Left forelimb (tissue), 1 donor: ENCODE measurements at regions not wholly inside any gene's neighbourhood (a gene's known extent, or its start where the extent isn't known, plus 50 kb on each side); places are given as distances from the start of the nearest gene placed in this dataset.
"Not testable (repeated sequence)": the region's sequence is repeated elsewhere in the genome, so short reads cannot be mapped to it uniquely, and the experiment has no call there.

ENCODE experiments used
- DNase-seq: peaks from one replicate; pipeline ENCODE4 v3.0.0-alpha.2; 2018; ENCODE audit warnings: low spot score

GRCh38 chr5:155773680-155774079, 553.3 kb upstream of the SGCD start:
- no peak for DNase-seq

- no peak for DNase-seq
Observed at GRCh38 chr5:155780260-155780659, 546.7 kb upstream of the SGCD start.

GRCh38 chr5:155783246-155783645, 543.7 kb upstream of the SGCD start:
- DNase-seq: no peak

- DNase-seq: no peak
Observed at GRCh38 chr5:155783791-155784190, 543.2 kb upstream of the SGCD start.

GRCh38 chr5:155786108-155786507, 540.9 kb upstream of the SGCD start:
- DNase-seq: no peak

- no peak for DNase-seq
Observed at GRCh38 chr5:155792873-155793272, 534.1 kb upstream of the SGCD start.

- DNase-seq: no peak
Observed at GRCh38 chr5:155794795-155795194, 532.2 kb upstream of the SGCD start.

GRCh38 chr5:155799308-155799707, 527.7 kb upstream of the SGCD start:
- no peak for DNase-seq

GRCh38 chr5:155807884-155808576, 518.9 kb upstream of the SGCD start:
- no peak for DNase-seq

- no peak for DNase-seq
Observed at GRCh38 chr5:155815248-155815647, 511.7 kb upstream of the SGCD start.

GRCh38 chr5:155822177-155822576, 504.8 kb upstream of the SGCD start:
- DNase-seq: no peak

- no peak for DNase-seq
Observed at GRCh38 chr5:155826611-155827507, 500.1 kb upstream of the SGCD start.

- not testable (repeated sequence) for DNase-seq
Observed at GRCh38 chr5:155827508-155827815, 499.5 kb upstream of the SGCD start.

GRCh38 chr5:155827949-155828348, 499.0 kb upstream of the SGCD start:
- no peak for DNase-seq

- DNase-seq: no peak
Observed at GRCh38 chr5:155831491-155831890, 495.5 kb upstream of the SGCD start.

GRCh38 chr5:155833287-155833686, 493.7 kb upstream of the SGCD start:
- no peak for DNase-seq

GRCh38 chr5:155834271-155834975, 492.5 kb upstream of the SGCD start:
- no peak for DNase-seq

GRCh38 chr5:155836089-155836803, 490.7 kb upstream of the SGCD start:
- no peak for DNase-seq

- no peak for DNase-seq
Observed at GRCh38 chr5:155838394-155838793, 488.6 kb upstream of the SGCD start.

- DNase-seq: no peak
Observed at GRCh38 chr5:155839251-155840037, 487.5 kb upstream of the SGCD start.

GRCh38 chr5:155844542-155844941, 482.4 kb upstream of the SGCD start:
- DNase-seq: no peak
